HL-60 (cell line): ENCODE measurements at regions not wholly inside any gene's neighbourhood (a gene's known extent, or its start where the extent isn't known, plus 50 kb on each side); places are given as distances from the start of the nearest gene placed in this dataset.

Experiments used
- DNase-seq, 2 experiments: peaks; one replicate each; pipeline ENCODE4 v3.0.0-alpha.2; 2010 to 2020; ENCODE audit warnings: low read depth in 1 of 2, low spot score in 1 of 2
- H3K27ac ChIP-seq: fragments of 250-450 bp; sonication (Bioruptor Pico); replicated peaks from 2 replicates; pipeline ENCODE4 v1.5.1; 2020; ENCODE audit warnings: mild to moderate bottlenecking, moderate library complexity
- H3K27me3 ChIP-seq: fragments of 250-450 bp; sonication (Bioruptor Pico); 2 replicates; pipeline ENCODE4 v1.5.1; 2021; ENCODE audit warnings: mild to moderate bottlenecking, moderate library complexity; ENCODE audit not compliant: insufficient read depth, poor library complexity, severe bottlenecking
- H3K4me3 ChIP-seq: replicated peaks from 2 replicates; pipeline ENCODE4 v1.5.1; 2011; ENCODE audit warnings: mild to moderate bottlenecking, control low read depth, low read length; ENCODE audit not compliant: insufficient read depth
- CTCF ChIP-seq: IDR thresholded peaks from one replicate; pipeline ENCODE4 v1.5.1; 2011; ENCODE audit warnings: low read length, control low read depth, inconsistent platforms; ENCODE audit not compliant: insufficient read depth
- GABPA ChIP-seq: IDR thresholded peaks from 2 replicates; pipeline ENCODE4 v1.6.1; 2012; ENCODE audit warnings: low read depth
- POLR2AphosphoS5 ChIP-seq: IDR thresholded peaks from 2 replicates; pipeline ENCODE4 v1.6.1; 2012; ENCODE audit warnings: low read depth
- REST ChIP-seq: IDR thresholded peaks from 2 replicates; pipeline ENCODE4 v1.6.1; 2012; ENCODE audit warnings: low read depth; ENCODE audit not compliant: insufficient replicate concordance
- SPI1 ChIP-seq: IDR thresholded peaks from 2 replicates; pipeline ENCODE4 v1.6.1; 2012; ENCODE audit warnings: low read depth, mild to moderate bottlenecking, borderline replicate concordance

- DNase-seq: no peak
- no peaks in the 10 kb centered on the region for H3K27me3 ChIP-seq
- H3K27ac ChIP-seq: no peak overlapping the region
- no peak for TF ChIP-seq SPI1
- TF ChIP-seq REST: no peak
- no peak for TF ChIP-seq POLR2AphosphoS5
- TF ChIP-seq GABPA: no peak
- no peak for TF ChIP-seq CTCF
- no peak overlapping the region for H3K4me3 ChIP-seq
Measured at GRCh38 chr12:31835276-31835882, 106.6 kb upstream of the AMN1 start.

DNA sequence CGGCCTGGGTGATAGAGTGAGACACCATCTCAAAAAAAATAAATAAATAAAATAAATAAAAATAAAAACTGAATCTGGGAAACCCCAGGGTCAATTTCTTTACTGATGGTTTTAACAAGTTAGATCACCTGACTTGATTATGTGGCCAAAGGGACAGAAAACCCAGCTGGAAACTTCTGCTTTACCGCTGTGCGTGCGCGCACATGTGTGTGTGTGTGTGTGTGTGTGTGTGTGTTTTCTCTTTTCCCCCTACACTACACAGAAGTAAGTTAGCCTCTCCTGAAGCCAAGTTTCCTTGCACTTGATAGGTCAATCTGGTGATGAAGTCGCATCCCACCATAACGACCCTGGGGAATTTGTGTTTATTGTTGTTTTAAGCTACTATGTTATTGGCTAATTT lies 105.3 kb upstream of the AMN1 start:
- no peaks in the 10 kb centered on the region for H3K27me3 ChIP-seq
- no peak overlapping the region for H3K4me3 ChIP-seq
- no peak for TF ChIP-seq REST
- TF ChIP-seq GABPA: no peak
- TF ChIP-seq SPI1: no peak
- no peak for TF ChIP-seq CTCF
- peak overlapping the region; percentile 78 for H3K27ac ChIP-seq
- no peak for DNase-seq

DNA sequence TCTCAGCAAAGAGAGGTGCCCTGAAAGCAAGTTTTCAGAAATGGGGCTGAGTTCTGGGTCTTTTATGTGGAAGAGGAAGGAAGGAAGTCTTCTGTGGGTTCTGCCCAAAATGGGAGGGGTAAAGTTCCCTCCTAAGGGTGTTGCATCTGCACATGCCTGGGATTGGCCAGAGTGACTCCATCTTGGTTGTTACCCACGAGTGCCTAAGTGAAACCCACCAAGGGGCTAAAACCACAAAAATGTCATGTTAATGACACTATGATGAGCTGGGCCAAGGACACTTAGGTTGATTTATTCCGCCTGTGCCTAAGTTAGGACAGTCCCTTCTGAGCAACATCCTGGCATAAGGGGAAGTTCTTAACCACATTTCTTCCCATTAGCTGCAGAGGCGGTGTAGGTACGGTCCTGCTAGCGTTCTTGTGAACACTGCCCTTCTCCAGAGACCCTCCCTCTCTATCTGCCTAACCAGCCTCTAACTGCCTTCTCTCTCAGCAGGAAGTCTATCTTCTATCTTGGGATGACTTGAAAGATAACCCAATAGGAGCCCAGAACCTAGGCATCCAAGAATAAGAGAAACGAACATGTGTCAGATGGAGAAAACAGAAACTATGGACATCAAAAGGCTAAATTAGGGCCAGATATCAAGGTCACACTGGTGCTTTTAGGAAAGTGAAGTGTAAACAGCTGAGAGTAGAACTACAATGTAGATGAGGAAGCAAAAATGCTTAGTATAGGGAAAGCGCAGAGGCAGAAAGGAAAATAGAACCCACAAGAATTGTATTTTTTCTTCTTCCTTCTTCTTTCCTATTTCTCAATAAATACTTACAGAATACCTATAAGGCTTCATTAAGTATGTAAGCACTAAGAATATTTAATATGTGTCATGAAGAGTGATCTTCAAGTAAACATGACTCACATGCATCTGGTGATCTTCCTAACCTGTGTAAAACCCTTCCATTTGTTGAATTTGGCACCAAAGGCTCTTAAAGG lies 104.2 kb upstream of the AMN1 start:
- peak overlapping the region; percentile 78 for H3K27ac ChIP-seq
- H3K4me3 ChIP-seq: no peak overlapping the region
- no peaks in the 10 kb centered on the region for H3K27me3 ChIP-seq
- DNase-seq: peak; percentile 54 to 89
- TF ChIP-seq GABPA: peak; percentile 33; the same call in 1 of the 2 replicates
- no peak for TF ChIP-seq REST
- no peak for TF ChIP-seq CTCF
- TF ChIP-seq POLR2AphosphoS5: 0 out of 2 replicates have a peak, but pooled peaks have one; percentile 51
- peak; percentile 58 for TF ChIP-seq SPI1
